ENCODE measurements at regions not wholly inside any gene's neighbourhood (a gene's known extent, or its start where the extent isn't known, plus 50 kb on each side); places are given as distances from the start of the nearest gene placed in this dataset.
"Not testable (repeated sequence)": the region's sequence is repeated elsewhere in the genome, so short reads cannot be mapped to it uniquely, and the experiment has no call there.

- no peak for DNase-seq (ENCODE audit: low read depth)
Measured at GRCh38 chr10:20399772-20400171, 497.3 kb downstream of the NEBL start.

GRCh38 chr10:20396701-20397100 is 500.4 kb downstream of the NEBL start:
- DNase-seq (ENCODE audit: low read depth): no peak

DNA sequence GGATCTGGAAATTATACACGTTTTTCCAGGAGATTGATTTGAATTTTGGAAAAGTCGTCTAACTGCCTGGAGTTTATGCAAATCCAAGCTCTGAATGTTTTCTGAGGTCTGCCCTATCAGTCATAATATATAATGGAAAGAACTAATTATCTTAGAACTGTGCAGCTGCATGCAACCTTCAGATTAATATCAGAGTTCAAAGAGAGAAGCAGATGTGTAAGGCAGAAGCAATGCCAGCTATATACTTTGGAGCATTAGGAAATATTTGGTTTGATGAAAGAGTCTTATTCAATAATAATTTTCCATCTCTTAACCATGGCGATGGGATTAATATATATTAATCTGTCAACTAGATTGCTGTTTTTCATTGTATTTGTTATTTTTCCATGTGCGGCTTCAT is 500.9 kb downstream of the NEBL start:
- DNase-seq (ENCODE audit: low read depth): no peak

DNA sequence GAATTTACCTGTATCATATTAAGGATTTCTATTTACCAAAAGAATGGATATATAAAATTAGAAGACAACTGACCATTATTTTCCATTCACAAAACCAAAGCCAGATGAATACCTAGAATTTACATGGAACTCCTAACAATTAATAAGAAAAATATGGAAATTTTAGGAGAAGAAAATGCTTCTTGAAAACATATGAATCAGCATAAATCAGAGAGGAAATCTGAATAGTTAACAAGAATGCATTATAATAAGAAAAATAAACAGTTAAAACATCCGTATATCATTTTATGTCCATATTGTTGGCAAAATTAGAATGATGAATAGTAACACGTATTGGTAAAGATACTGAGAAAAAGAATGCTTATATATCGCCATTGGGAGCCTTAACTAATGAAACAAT is 505.5 kb downstream of the NEBL start:
- DNase-seq (ENCODE audit: low read depth): no peak

- no peak for DNase-seq (ENCODE audit: low read depth)
Measured at GRCh38 chr10:20381761-20382160, 515.4 kb downstream of the NEBL start.

DNA sequence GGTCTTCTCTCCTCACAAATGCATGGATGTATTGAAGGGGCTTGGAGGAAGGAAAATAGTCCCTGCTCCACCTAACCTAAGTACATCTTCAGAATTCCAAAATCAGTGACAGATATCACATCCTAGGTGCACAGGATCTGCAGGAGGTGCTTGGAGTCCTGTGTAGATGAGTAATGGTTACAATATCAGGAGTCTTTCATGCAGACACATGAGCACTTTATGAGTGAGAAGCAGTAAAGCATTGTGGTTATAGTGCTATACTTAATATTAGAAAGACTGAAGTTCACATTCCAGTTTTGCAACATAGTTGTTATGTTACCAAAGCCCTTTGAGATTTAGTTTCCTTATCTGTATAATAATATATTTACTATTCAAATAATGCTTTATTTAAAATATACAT is 516.7 kb downstream of the NEBL start:
- no peak for DNase-seq (ENCODE audit: low read depth)

DNA sequence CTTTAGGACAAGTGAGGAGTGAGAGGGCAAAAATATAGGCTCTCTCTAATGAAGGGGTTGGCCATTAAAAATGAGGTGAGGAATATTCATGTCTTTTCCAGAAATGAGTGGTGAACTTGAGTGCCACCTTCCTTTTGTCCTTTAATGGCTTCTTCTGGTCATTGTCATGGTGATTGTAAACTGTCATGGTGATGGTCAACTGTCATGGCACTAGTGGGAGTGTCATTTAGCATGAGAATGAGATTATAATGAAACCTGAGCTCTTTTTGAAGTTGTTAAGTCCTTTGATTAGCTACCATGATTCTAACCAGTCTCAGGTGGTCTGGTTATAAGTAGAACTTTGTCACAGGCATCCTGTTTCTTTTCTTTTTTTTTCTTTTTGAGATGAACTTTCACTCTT is 524.4 kb downstream of the NEBL start:
- DNase-seq (ENCODE audit: low read depth): no peak

DNA sequence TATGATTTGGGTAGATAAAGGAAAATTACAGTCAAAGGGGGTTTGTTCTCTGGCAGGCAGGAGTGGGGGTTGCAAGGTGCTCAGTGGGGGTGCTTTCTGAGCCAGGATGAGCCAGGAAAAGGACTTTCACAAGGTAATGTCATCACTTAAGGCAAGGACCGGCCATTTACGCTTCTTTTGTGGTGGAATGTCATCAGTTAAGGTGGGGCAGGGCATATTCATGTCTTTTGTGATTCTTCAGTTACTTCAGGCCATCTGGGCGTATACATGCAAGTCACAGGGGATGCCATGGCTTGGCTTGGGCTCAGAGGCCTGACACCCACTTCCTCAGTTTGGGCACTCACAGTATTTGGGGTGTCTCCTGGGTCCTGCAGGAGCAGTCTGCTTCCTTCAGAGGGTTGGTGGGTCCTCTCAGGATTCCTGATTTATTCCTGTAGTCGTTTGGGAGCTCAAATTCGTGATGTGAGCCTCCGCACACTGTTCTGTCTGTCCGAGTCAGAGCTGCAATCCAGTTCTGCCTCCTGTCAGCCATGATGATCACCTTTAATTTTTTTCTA is 526.1 kb downstream of the NEBL start:
- DNase-seq (ENCODE audit: low read depth): not testable (repeated sequence)

- no peak for DNase-seq (ENCODE audit: low read depth)
Measured at GRCh38 chr10:20369863-20370736, 527.0 kb downstream of the NEBL start.

GRCh38 chr10:20363684-20364083 is 533.4 kb downstream of the NEBL start:
- no peak for DNase-seq (ENCODE audit: low read depth)

DNA sequence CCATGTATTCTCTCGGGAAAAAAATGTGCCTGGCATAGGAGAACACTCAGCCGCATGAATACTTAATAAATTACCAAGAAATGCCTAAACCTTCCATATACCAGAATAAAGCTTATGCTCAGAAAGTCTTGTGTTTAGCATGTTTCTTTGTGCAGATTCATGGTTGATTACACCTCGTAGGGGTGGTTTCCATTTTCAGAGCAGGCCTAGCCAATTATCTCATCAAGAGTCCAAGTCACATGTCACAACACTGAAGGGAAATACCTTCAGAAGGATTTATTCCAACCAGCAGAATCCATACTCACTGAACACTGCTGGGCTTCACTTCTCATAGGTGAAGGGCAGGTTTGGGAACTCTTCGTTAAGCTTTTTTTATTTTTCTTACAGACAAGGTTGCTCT is 539.7 kb downstream of the PLXDC2 start:
- DNase-seq (ENCODE audit: low read depth): no peak

- no peak for DNase-seq (ENCODE audit: low read depth)
Measured at GRCh38 chr10:20355011-20355410, 538.8 kb downstream of the PLXDC2 start.

DNA sequence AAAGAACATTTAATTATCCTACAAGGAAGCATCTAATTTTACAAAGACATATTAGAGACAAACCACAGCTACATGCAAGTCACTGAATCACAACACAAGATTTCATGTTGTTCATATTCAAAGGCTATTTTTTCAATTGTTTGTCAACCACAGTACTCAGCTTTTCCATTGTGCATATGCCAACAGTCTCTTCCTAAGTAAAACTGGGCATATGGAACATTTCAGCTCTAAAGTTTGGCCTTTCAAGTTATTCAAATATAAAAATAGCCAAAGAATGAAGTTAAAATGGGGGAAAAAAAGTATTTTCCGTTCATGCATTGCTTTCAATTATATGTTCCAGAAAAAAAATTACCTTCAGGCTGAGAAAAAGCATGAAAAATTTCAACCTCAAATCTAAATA is 537.9 kb downstream of the PLXDC2 start:
- DNase-seq (ENCODE audit: low read depth): no peak

- no peak for DNase-seq (ENCODE audit: low read depth)
Measured at GRCh38 chr10:20350509-20350908, 534.3 kb downstream of the PLXDC2 start.

DNA sequence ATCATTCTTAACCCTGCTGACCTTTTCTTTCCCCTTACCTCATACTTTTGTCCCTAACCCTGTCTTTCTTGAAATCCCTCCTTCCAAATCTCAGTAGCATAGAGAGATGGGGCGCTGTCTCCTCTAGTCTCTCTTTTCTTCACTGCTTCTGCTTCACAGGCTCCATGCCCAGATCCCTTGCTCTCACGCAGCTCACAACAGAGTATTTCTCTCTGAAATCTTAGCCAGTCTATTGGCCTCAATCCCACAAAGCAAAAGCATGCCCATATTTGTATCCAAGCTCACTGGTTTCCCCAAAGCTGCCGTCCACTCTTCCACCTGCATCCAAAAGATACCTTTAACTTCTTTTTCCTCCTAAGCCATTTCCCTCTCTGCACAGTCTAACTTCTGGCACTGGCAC is 526.8 kb downstream of the PLXDC2 start:
- peak; percentile 3 for DNase-seq (ENCODE audit: low read depth)
